HG02642 (cell line): ENCODE measurements at regions not wholly inside any gene's neighbourhood (a gene's known extent, or its start where the extent isn't known, plus 50 kb on each side); places are given as distances from the start of the nearest gene placed in this dataset.

ENCODE experiments used
- ATAC-seq: cut with Tn5 transposase; IDR thresholded peaks from one replicate; pipeline ENCODE4 v1.9.1; 2021; ENCODE audit warnings: mild to moderate bottlenecking; ENCODE audit not compliant: unreplicated experiment, poor library complexity

GRCh38 chr2:6423157-6423556 lies 442.6 kb downstream of the CMPK2 start:
- no peak for ATAC-seq

GRCh38 chr2:6423944-6424343 lies 441.8 kb downstream of the CMPK2 start:
- ATAC-seq, result no peak

GRCh38 chr2:6425032-6425431 lies 440.7 kb downstream of the CMPK2 start:
- no peak for ATAC-seq

GRCh38 chr2:6429210-6429986 lies 436.3 kb downstream of the CMPK2 start:
- ATAC-seq, result no peak

- ATAC-seq, result no peak
These were observed 431.3 kb downstream of the CMPK2 start for GRCh38 chr2:6434438-6434837.

- ATAC-seq, result no peak
These were observed 423.9 kb downstream of the CMPK2 start for GRCh38 chr2:6441800-6442199.

GRCh38 chr2:6442252-6442985 lies 423.3 kb downstream of the CMPK2 start:
- ATAC-seq, result no peak

- ATAC-seq, result no peak
These were observed 422.5 kb downstream of the CMPK2 start for GRCh38 chr2:6443061-6443823.

- no peak for ATAC-seq
These were observed 421.2 kb downstream of the CMPK2 start for GRCh38 chr2:6444514-6444913.

- no peak for ATAC-seq
These were observed 420.6 kb downstream of the CMPK2 start for GRCh38 chr2:6445156-6445555.

- ATAC-seq, result no peak
These were observed 418.6 kb downstream of the CMPK2 start for GRCh38 chr2:6446938-6447608.

GRCh38 chr2:6448893-6449292 lies 416.8 kb downstream of the CMPK2 start:
- ATAC-seq, result no peak

GRCh38 chr2:6449343-6449742 lies 416.4 kb downstream of the CMPK2 start:
- no peak for ATAC-seq

GRCh38 chr2:6452702-6453481 lies 412.8 kb downstream of the CMPK2 start:
- ATAC-seq, result no peak

GRCh38 chr2:6454286-6454990 lies 411.3 kb downstream of the CMPK2 start:
- no peak for ATAC-seq

- no peak for ATAC-seq
These were observed 406.6 kb downstream of the CMPK2 start for GRCh38 chr2:6459138-6459537.

- ATAC-seq, result no peak
These were observed 395.2 kb downstream of the CMPK2 start for GRCh38 chr2:6470518-6470917.

GRCh38 chr2:6471419-6471818 lies 394.3 kb downstream of the CMPK2 start:
- ATAC-seq, result no peak
